Activated CD8-positive, alpha-beta memory T cell treated with anti-CD3 and anti-CD28 coated beads, Interleukin-2, amount 50 U/mL, for 24 hours (primary cell): ENCODE measurements at regions not wholly inside any gene's neighbourhood (a gene's known extent, or its start where the extent isn't known, plus 50 kb on each side); places are given as distances from the start of the nearest gene placed in this dataset.
A peak's percentile ranks its signal among the peaks of the same experiment; 100 is the strongest.

ENCODE experiments used
- DNase-seq: peaks from one replicate; pipeline ENCODE4 v3.0.0-alpha.2; 2020; ENCODE audit errors: extremely low read depth

GRCh38 chr20:24106801-24107445, 118.3 kb upstream of the GGTLC1 start:
- no peak for DNase-seq

GRCh38 chr20:24106150-24106800, 117.7 kb upstream of the GGTLC1 start:
- no peak for DNase-seq

- DNase-seq, result no peak
Observed at GRCh38 chr20:24102749-24103333, 114.3 kb upstream of the GGTLC1 start.

GRCh38 chr20:24102290-24102689, 113.7 kb upstream of the GGTLC1 start:
- DNase-seq, result no peak

- peak; percentile 20 for DNase-seq
Observed at GRCh38 chr20:24100370-24101011, 111.9 kb upstream of the GGTLC1 start.

GRCh38 chr20:24098886-24099285, 110.3 kb upstream of the GGTLC1 start:
- DNase-seq, result no peak

GRCh38 chr20:24097506-24098245, 109.1 kb upstream of the GGTLC1 start:
- no peak for DNase-seq

GRCh38 chr20:24096864-24097450, 108.4 kb upstream of the GGTLC1 start:
- no peak for DNase-seq

GRCh38 chr20:24096264-24096663, 107.7 kb upstream of the GGTLC1 start:
- no peak for DNase-seq

GRCh38 chr20:24095756-24096155, 107.2 kb upstream of the GGTLC1 start:
- no peak for DNase-seq

GRCh38 chr20:24095303-24095702, 106.7 kb upstream of the GGTLC1 start:
- DNase-seq, result no peak

- DNase-seq, result no peak
Observed at GRCh38 chr20:24089576-24089975, 101.0 kb upstream of the GGTLC1 start.

- no peak for DNase-seq
Observed at GRCh38 chr20:24086121-24086520, 97.5 kb upstream of the GGTLC1 start.

GRCh38 chr20:24084281-24084680, 95.7 kb upstream of the GGTLC1 start:
- DNase-seq, result no peak

- DNase-seq, result no peak
Observed at GRCh38 chr20:24081077-24081476, 92.5 kb upstream of the GGTLC1 start.

GRCh38 chr20:24079661-24080412, 91.3 kb upstream of the GGTLC1 start:
- DNase-seq, result no peak

- DNase-seq, result no peak
Observed at GRCh38 chr20:24077145-24077544, 88.6 kb upstream of the GGTLC1 start.

- no peak for DNase-seq
Observed at GRCh38 chr20:24070679-24071078, 82.1 kb upstream of the GGTLC1 start.

GRCh38 chr20:24066076-24066700, 77.6 kb upstream of the GGTLC1 start:
- no peak for DNase-seq

GRCh38 chr20:24064915-24065314, 76.3 kb upstream of the GGTLC1 start:
- no peak for DNase-seq

GRCh38 chr20:24064092-24064491, 75.5 kb upstream of the GGTLC1 start:
- DNase-seq, result no peak
